ENCODE measurements at regions not wholly inside any gene's neighbourhood (a gene's known extent, or its start where the extent isn't known, plus 50 kb on each side); places are given as distances from the start of the nearest gene placed in this dataset.

DNA sequence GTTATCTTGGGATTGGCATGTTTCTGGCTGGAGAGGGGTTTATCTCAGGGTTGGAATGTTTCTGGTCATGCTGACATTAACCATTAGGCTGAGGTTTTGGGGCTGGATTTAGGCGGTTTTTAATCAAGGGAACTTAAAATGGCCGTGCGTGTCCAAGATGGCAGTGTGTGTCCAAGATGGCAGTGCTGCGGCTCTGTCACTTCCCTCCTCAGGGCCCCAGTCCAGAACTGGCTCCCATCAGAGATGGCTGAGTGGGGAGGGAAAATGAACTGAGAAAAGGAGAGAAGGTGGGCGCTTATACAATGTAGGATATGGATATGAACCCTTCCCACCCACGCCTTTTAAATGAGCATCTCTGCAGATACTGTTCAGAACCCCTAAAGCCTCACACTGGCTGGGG, 175.5 kb upstream of the MYT1L start:
- no TSS peak for BruUV-seq (replicated peaks)
- ChIA-PET POLR2A (no interaction called here), SMC1A (ENCODE audit: uncharacterized antibody, unreplicated experiment) (no interaction called here), CTCF (no interaction called here), RAD21 (ENCODE audit: unreplicated experiment) (no interaction called here)
- no peaks in the 10 kb centered on the region for H3K4me1 ChIP-seq (ENCODE audit: control insufficient read depth, insufficient read depth, low read length)
- intact Hi-C loops (cut with micrococcal nuclease; ENCODE audit: unreplicated experiment) (no loop called here), in situ Hi-C loops (cut with MboI) (no loop called here)
- no peak overlapping the region for H3K9ac ChIP-seq (ENCODE audit: control insufficient read depth, insufficient read depth, low read length)
- TF ChIP-seq, protein P1, sequence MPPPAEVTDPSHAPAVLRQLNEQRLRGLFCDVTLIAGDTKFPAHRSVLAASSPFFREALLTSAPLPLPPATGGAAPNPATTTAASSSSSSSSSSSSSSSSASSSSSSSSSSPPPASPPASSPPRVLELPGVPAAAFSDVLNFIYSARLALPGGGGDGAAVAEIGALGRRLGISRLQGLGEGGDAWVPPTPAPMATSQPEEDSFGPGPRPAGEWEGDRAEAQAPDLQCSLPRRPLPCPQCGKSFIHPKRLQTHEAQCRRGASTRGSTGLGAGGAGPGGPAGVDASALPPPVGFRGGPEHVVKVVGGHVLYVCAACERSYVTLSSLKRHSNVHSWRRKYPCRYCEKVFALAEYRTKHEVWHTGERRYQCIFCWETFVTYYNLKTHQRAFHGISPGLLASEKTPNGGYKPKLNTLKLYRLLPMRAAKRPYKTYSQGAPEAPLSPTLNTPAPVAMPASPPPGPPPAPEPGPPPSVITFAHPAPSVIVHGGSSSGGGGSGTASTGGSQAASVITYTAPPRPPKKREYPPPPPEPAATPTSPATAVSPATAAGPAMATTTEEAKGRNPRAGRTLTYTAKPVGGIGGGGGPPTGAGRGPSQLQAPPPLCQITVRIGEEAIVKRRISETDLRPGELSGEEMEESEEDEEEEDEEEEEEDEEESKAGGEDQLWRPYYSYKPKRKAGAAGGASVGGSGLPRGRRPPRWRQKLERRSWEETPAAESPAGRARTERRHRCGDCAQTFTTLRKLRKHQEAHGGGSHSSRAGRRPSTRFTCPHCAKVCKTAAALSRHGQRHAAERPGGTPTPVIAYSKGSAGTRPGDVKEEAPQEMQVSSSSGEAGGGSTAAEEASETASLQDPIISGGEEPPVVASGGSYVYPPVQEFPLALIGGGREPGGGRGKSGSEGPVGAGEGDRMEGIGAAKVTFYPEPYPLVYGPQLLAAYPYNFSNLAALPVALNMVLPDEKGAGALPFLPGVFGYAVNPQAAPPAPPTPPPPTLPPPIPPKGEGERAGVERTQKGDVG (CRISPR knock-in tag; IDR thresholded peaks at IDR 0.05), result no peak
- TF ChIP-seq JUND (IDR thresholded peaks at IDR 0.05; ENCODE audit: low read depth, low read length), result no peak
- TF ChIP-seq, protein P2, sequence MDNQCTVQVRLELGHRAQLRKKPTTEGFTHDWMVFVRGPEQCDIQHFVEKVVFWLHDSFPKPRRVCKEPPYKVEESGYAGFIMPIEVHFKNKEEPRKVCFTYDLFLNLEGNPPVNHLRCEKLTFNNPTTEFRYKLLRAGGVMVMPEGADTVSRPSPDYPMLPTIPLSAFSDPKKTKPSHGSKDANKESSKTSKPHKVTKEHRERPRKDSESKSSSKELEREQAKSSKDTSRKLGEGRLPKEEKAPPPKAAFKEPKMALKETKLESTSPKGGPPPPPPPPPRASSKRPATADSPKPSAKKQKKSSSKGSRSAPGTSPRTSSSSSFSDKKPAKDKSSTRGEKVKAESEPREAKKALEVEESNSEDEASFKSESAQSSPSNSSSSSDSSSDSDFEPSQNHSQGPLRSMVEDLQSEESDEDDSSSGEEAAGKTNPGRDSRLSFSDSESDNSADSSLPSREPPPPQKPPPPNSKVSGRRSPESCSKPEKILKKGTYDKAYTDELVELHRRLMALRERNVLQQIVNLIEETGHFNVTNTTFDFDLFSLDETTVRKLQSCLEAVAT (IDR thresholded peaks at IDR 0.05), result no peak
- no peak for TF ChIP-seq ATF7 (IDR thresholded peaks at IDR 0.05; ENCODE audit: low read depth)
- no peak for TF ChIP-seq ZNF274 (IDR thresholded peaks at IDR 0.05; ENCODE audit: insufficient read depth, insufficient read length)
- no peak for TF ChIP-seq RBBP5 (conservative IDR thresholded peaks at IDR 0.05)
- H3K27me3 ChIP-seq (replicated peaks in 1 of 2; ENCODE audit: control insufficient read depth in 2 of 2, insufficient read depth in 2 of 2, low read length in 1 of 2), result no peaks in the 10 kb centered on the region
- no peaks in the 10 kb centered on the region for H3K36me3 ChIP-seq (ENCODE audit: control insufficient read depth in 2 of 2, insufficient read depth in 2 of 2, low read length in 1 of 2)
- ATAC-seq (no peak), FAIRE-seq (no peak), DNase-seq (ENCODE audit: low read depth, low spot score) (no peak)
- no peak overlapping the region for H3K4me3 ChIP-seq
- no peaks in the 10 kb centered on the region for H4K20me1 ChIP-seq (ENCODE audit: control insufficient read depth, insufficient read depth)
- no peak overlapping the region for H3K4me2 ChIP-seq (ENCODE audit: control insufficient read depth, insufficient read depth)
- 47% methylated on average over 6 of the region's 6 CpGs for WGBS (ENCODE audit: insufficient coverage, insufficient replicate concordance, low lambda C conversion rate, missing lambda C conversion rate)
- H2AFZ ChIP-seq (ENCODE audit: control insufficient read depth, low read depth, low read length), result no peak overlapping the region
- H3K79me2 ChIP-seq (ENCODE audit: control insufficient read depth, insufficient read depth, low read length), result no peaks in the 10 kb centered on the region
- no peak overlapping the region for H3K27ac ChIP-seq (ENCODE audit: control insufficient read depth, insufficient read depth)
- no peaks in the 10 kb centered on the region for H3K9me3 ChIP-seq (replicated peaks; ENCODE audit: control insufficient read depth, insufficient read depth, low read length)

Data from GM12878 (cell line).